HCT116 (cell line): ENCODE measurements at regions not wholly inside any gene's neighbourhood (a gene's known extent, or its start where the extent isn't known, plus 50 kb on each side); places are given as distances from the start of the nearest gene placed in this dataset.

Experiments used
- ATAC-seq: fragments of 200-7000 bp; cut with Tn5 transposase; 2 replicates; pipeline ENCODE4 v1.9.1; 2020; ENCODE audit warnings: mild to moderate bottlenecking, moderate library complexity
- BruUV-seq: library from RNA; stranded (reverse); fragments of 400-500 nt; replicated peaks from 2 replicates; lab custom pipeline; 2021; lab: Mats Ljungman, UMichigan
- CTCF ChIA-PET: fragments of 300-600 bp; sonication (Branson Sonifier 250); formaldehyde crosslinking; loops from one replicate; lab custom pipeline; 2021; ENCODE audit warnings: antibody characterized with exemption; lab: Charles Lee
- POLR2A ChIA-PET: fragments of 300-600, 350-600 bp; sonication (Branson Sonifier 250); formaldehyde crosslinking; loops from one replicate; lab custom pipeline; 2021; ENCODE audit warnings: antibody characterized with exemption; lab: Charles Lee
- RAD21 ChIA-PET, 2 experiments: fragments of 300-600 bp; sonication (Branson Sonifier 250); formaldehyde crosslinking; loops; one replicate each; lab custom pipeline; 2023; ENCODE audit warnings: low total read pairs in 2 of 2; ENCODE audit not compliant: uncharacterized antibody in 2 of 2, unreplicated experiment in 2 of 2, low non-redundant PET in 1 of 2; lab: Charles Lee
- DNase-seq: peaks from one replicate; pipeline ENCODE4 v3.0.0-alpha.2; 2010; ENCODE audit warnings: low read depth, low spot score
- H2AFZ ChIP-seq: fragments of 200-600 bp; shearing (Covaris generic), sonication (generic); 2 replicates; pipeline ENCODE4 v1.6.1; 2017; ENCODE audit warnings: low read depth, mixed run types, mixed read lengths, antibody characterized with exemption, low read length; ENCODE audit not compliant: poor library complexity, severe bottlenecking
- H3K27ac ChIP-seq: 2 replicates; pipeline ENCODE4 v1.5.1; 2012; ENCODE audit warnings: low read depth, low read length
- H3K27me3 ChIP-seq: fragments of 200-600 bp; sonication (generic); 2 replicates; pipeline ENCODE4 v1.6.1; 2016; ENCODE audit warnings: mixed run types, low read length, mixed read lengths; ENCODE audit not compliant: insufficient read depth
- H3K36me3 ChIP-seq, 2 experiments: fragments of 200-500 bp in 1 of 2; fragments of 200-600 bp in 1 of 2; sonication (Bioruptor generic) in 1 of 2; sonication (generic) in 1 of 2; 2 replicates each; pipeline versions ENCODE4 v1.5.1 to v1.6.1; 2014 to 2016; ENCODE audit warnings: low read length in 2 of 2, inconsistent platforms in 1 of 2, mixed read lengths in 1 of 2, mixed run types in 1 of 2; ENCODE audit not compliant: insufficient read depth in 2 of 2, control insufficient read depth in 1 of 2
- H3K4me1 ChIP-seq, 2 experiments: fragments of 200-600 bp in 1 of 2; sonication (generic) in 1 of 2; 2 replicates each; pipeline versions ENCODE4 v1.5.1 to v1.6.1; 2012 to 2017; ENCODE audit warnings: low read length in 2 of 2, inconsistent platforms in 1 of 2, mild to moderate bottlenecking in 1 of 2, mixed read lengths in 1 of 2, mixed run types in 1 of 2, moderate library complexity in 1 of 2; ENCODE audit not compliant: insufficient read depth in 2 of 2, control insufficient read depth in 1 of 2
- H3K4me2 ChIP-seq: fragments of 200-600 bp; sonication (generic); 2 replicates; pipeline ENCODE4 v1.6.1; 2017; ENCODE audit warnings: mixed run types, low read length, mixed read lengths
- H3K4me3 ChIP-seq, 2 experiments: fragments of 200-600 bp in 1 of 2; sonication (generic) in 1 of 2; replicated peaks in 1 of 2; 2 replicates each; pipeline ENCODE4 v1.5.1; 2011 to 2016; ENCODE audit warnings: low read length in 2 of 2, control low read depth in 1 of 2, low read depth in 1 of 2, mild to moderate bottlenecking in 1 of 2, mixed read lengths in 1 of 2, mixed run types in 1 of 2
- H3K79me2 ChIP-seq: fragments of 200-600 bp; sonication (generic); 2 replicates; pipeline ENCODE4 v1.6.1; 2017; ENCODE audit warnings: mild to moderate bottlenecking, mixed run types, low read length, moderate library complexity, mixed read lengths; ENCODE audit not compliant: insufficient read depth
- H3K9ac ChIP-seq: fragments of 200-600 bp; sonication (generic); 2 replicates; pipeline ENCODE4 v1.6.1; 2016; ENCODE audit warnings: low read length, mixed read lengths
- H3K9me2 ChIP-seq: fragments of 200-600 bp; sonication (generic), shearing (Covaris generic); 2 replicates; pipeline ENCODE4 v1.6.1; 2017; ENCODE audit warnings: mixed run types, mild to moderate bottlenecking, moderate library complexity; ENCODE audit not compliant: insufficient read depth
- H3K9me3 ChIP-seq, 2 experiments: fragments of 200-500 bp in 1 of 2; fragments of 200-600 bp in 1 of 2; sonication (Bioruptor generic) in 1 of 2; sonication (generic) in 1 of 2; 2 replicates each; pipeline ENCODE4 v1.6.1; 2014 to 2017; ENCODE audit warnings: low read length in 2 of 2, mixed read lengths in 2 of 2, inconsistent platforms in 1 of 2, low read depth in 1 of 2, mild to moderate bottlenecking in 1 of 2, mixed run types in 1 of 2, moderate library complexity in 1 of 2; ENCODE audit not compliant: control insufficient read depth in 1 of 2, insufficient read depth in 1 of 2
- H4K20me1 ChIP-seq: fragments of 200-600 bp; sonication (generic), shearing (Covaris generic); 2 replicates; pipeline ENCODE4 v1.6.1; 2017; ENCODE audit warnings: mixed run types, mild to moderate bottlenecking, moderate library complexity; ENCODE audit not compliant: insufficient read depth
- ATF3 ChIP-seq: IDR thresholded peaks from 2 replicates; pipeline ENCODE4 v1.6.1; 2012
- CBX3 ChIP-seq: IDR thresholded peaks from 2 replicates; pipeline ENCODE4 v1.6.1; 2012; ENCODE audit warnings: low read depth
- ELF1 ChIP-seq: IDR thresholded peaks from 2 replicates; pipeline ENCODE4 v1.6.1; 2012; ENCODE audit warnings: low read depth, borderline replicate concordance
- EZH2 ChIP-seq: fragments of 200-600 bp; sonication (generic); IDR thresholded peaks from 2 replicates; pipeline ENCODE4 v1.6.1; 2017; ENCODE audit warnings: antibody characterized with exemption, mixed run types
- EZH2phosphoT487 ChIP-seq: fragments of 200-600 bp; IDR thresholded peaks from 2 replicates; pipeline ENCODE4 v1.6.1; 2018; ENCODE audit warnings: antibody characterized with exemption, borderline replicate concordance
- FOSL1 ChIP-seq: IDR thresholded peaks from 2 replicates; pipeline ENCODE4 v1.6.1; 2012; ENCODE audit warnings: low read depth
- JUND ChIP-seq: IDR thresholded peaks from 2 replicates; pipeline ENCODE4 v1.6.1; 2012
- POLR2A ChIP-seq: IDR thresholded peaks from 2 replicates; pipeline ENCODE4 v1.7.0; 2011; ENCODE audit warnings: borderline replicate concordance; ENCODE audit not compliant: insufficient read depth, insufficient read length; ENCODE audit errors: extremely low read depth
- POLR2AphosphoS5 ChIP-seq: IDR thresholded peaks from 2 replicates; pipeline ENCODE4 v1.6.1; 2011; ENCODE audit warnings: mild to moderate bottlenecking, low read depth, low read length, moderate library complexity
- RAD21 ChIP-seq: IDR thresholded peaks from 2 replicates; pipeline ENCODE4 v1.6.1; 2012; ENCODE audit warnings: low read depth, mild to moderate bottlenecking
- SP1 ChIP-seq: IDR thresholded peaks from 2 replicates; pipeline ENCODE4 v1.6.1; 2012; ENCODE audit warnings: low read depth
- SRF ChIP-seq: IDR thresholded peaks from 2 replicates; pipeline ENCODE4 v1.6.1; 2012; ENCODE audit warnings: low read depth
- YY1 ChIP-seq: IDR thresholded peaks from 2 replicates; pipeline ENCODE4 v1.6.1; 2011; ENCODE audit warnings: low read length, low read depth, moderate library complexity, mild to moderate bottlenecking; ENCODE audit not compliant: insufficient replicate concordance; ENCODE audit errors: extremely low read depth
- ZBTB33 ChIP-seq: IDR thresholded peaks from 2 replicates; pipeline ENCODE4 v1.6.1; 2011; ENCODE audit warnings: mild to moderate bottlenecking, low read length, moderate library complexity; ENCODE audit not compliant: insufficient replicate concordance; ENCODE audit errors: extremely low read depth
- intact Hi-C: fragments of 100-400 bp; cut with micrococcal nuclease; formaldehyde crosslinking; loops from 2 replicates; pipeline ENCODE4 v1.10.0; 2022

GRCh38 chr6:28603891-28604290 is 78.2 kb downstream of the GPX5 start:
- POLR2A ChIA-PET: no interaction called here
- no peak for ATAC-seq

More at GRCh38 chr6:28603891-28604290, 78.2 kb downstream of the GPX5 start:
- RAD21 ChIA-PET: no interaction called here
- no peaks in the 10 kb centered on the region for H3K36me3 ChIP-seq
- TF ChIP-seq ELF1 (no peak), POLR2A (no peak), EZH2 (no peak), RAD21 (no peak), SRF (no peak), POLR2AphosphoS5 (no peak), FOSL1 (no peak), YY1 (no peak), CBX3 (no peak), ZBTB33 (no peak), ATF3 (no peak), EZH2phosphoT487 (no peak), JUND (no peak), SP1 (no peak)
- TF ChIP-seq, all 23 proteins: peak for 0
- no peaks in the 10 kb centered on the region for H3K79me2 ChIP-seq
- no peak overlapping the region for H3K4me2 ChIP-seq
- no peaks in the 10 kb centered on the region for H3K27me3 ChIP-seq
- H3K9me3 ChIP-seq: no peaks in the 10 kb centered on the region
- H3K9ac ChIP-seq: no peak overlapping the region
- DNase-seq: no peak
- BruUV-seq: no TSS peak
- no peaks in the 10 kb centered on the region for H3K9me2 ChIP-seq
- peak overlapping the region; percentile 94 for H2AFZ ChIP-seq
- intact Hi-C loops: loop anchor here (10.0 kb wide), 1 partner anchor 381 kb away; no protein-coding TSS in a partner anchor
- no peak overlapping the region for H3K4me3 ChIP-seq
- no peak overlapping the region for H3K27ac ChIP-seq
- peaks cover 18 to 53% of the 10 kb centered on the region in 2 experiments; a peak in 3 of 4 replicates for H3K4me1 ChIP-seq
- H4K20me1 ChIP-seq: no peaks in the 10 kb centered on the region
- CTCF ChIA-PET: interaction anchor here (1.1 kb wide), 1 partner anchor 248 kb away, joined by 3 read pairs; no protein-coding TSS in a partner anchor
